Adrenal gland (tissue), 5 donors: ENCODE measurements at regions not wholly inside any gene's neighbourhood (a gene's known extent, or its start where the extent isn't known, plus 50 kb on each side); places are given as distances from the start of the nearest gene placed in this dataset.

Experiments
- CTCF ChIP-seq, 6 experiments: fragments of 450-650 bp in 4 of 6; fragments of 200-600 bp in 2 of 6; sonication (generic) in 1 of 6; IDR thresholded peaks; 1 replicate in 5 of 6; 2 replicates in 1 of 6; pipeline versions ENCODE4 v1.5.1 to v1.8.0; 2016 to 2021; ENCODE audit warnings: antibody characterized with exemption in 6 of 6, mild to moderate bottlenecking in 2 of 6, moderate library complexity in 1 of 6
- POLR2A ChIP-seq, 2 donors: fragments of 450-650 bp; IDR thresholded peaks; one replicate each; pipeline ENCODE4 v1.6.1; 2017; ENCODE audit warnings: antibody characterized with exemption in 2 of 2, mild to moderate bottlenecking in 2 of 2, moderate library complexity in 1 of 2
- donor health status: DM: no; HTN: no; CAD: no.

GRCh38 chr6:169014211-169015197 is 239.1 kb downstream of the THBS2 start:
- TF ChIP-seq CTCF (IDR thresholded peaks at IDR 0.05), result no peak
- TF ChIP-seq POLR2A (IDR thresholded peaks at IDR 0.05), result no peak
